ENCODE measurements at regions not wholly inside any gene's neighbourhood (a gene's known extent, or its start where the extent isn't known, plus 50 kb on each side); places are given as distances from the start of the nearest gene placed in this dataset.

GRCh38 chr2:216761133-216761532 lies 65.8 kb upstream of the IGFBP5 start:
- in situ Hi-C loops (cut with HindIII; ENCODE audit: extremely low pct_ligation_motif_present, low pct_unique_long_range_greater_than_20kb) = no loop called here
- Histone ChIP-seq H3K9ac (ENCODE audit: insufficient read depth, low read depth, low read length) (no peak overlapping the region), H3K27ac (ENCODE audit: extremely low read length, insufficient read depth, low read length) (no peak overlapping the region), H3K9me3 (ENCODE audit: low read length) (no peaks in the 10 kb centered on the region), H3K79me2 (ENCODE audit: insufficient read depth, low read length) (no peaks in the 10 kb centered on the region), H3K36me3 (replicated peaks in 1 of 2; ENCODE audit: control insufficient read depth in 1 of 2, insufficient read depth in 2 of 2, low read length in 2 of 2) (no peaks in the 10 kb centered on the region), H3K4me1 (ENCODE audit: insufficient read depth, low read length) (no peaks in the 10 kb centered on the region), H3K4me3 (replicated peaks in 1 of 3; ENCODE audit: insufficient read depth in 1 of 3, low read depth in 2 of 3, low read length in 3 of 3) (no peak overlapping the region), H3K4me2 (ENCODE audit: low read depth, low read length) (no peak overlapping the region), H2AFZ (ENCODE audit: low read length) (no peak overlapping the region), H3K27me3 (ENCODE audit: control insufficient read depth in 1 of 2, insufficient read depth in 2 of 2, low read length in 2 of 2) (peaks cover 0 to 29% of the 10 kb centered on the region in 2 experiments; a peak in 3 of 5 replicates), H4K20me1 (ENCODE audit: insufficient read depth, low read length) (no peaks in the 10 kb centered on the region)
- no TSS peak for BruUV-seq (replicated peaks)
- intact Hi-C loops (cut with micrococcal nuclease; ENCODE audit: unreplicated experiment) = no loop called here
- TF ChIP-seq NFE2L1 (CRISPR knock-in tag; IDR thresholded peaks at IDR 0.05; ENCODE audit: borderline replicate concordance) = no peak
- no peak for TF ChIP-seq PBX2 (CRISPR knock-in tag; IDR thresholded peaks at IDR 0.05)
- no peak for TF ChIP-seq ZIK1 (CRISPR knock-in tag; IDR thresholded peaks at IDR 0.05; ENCODE audit: borderline replicate concordance, low read depth)
- no peak for TF ChIP-seq ZNF432 (CRISPR knock-in tag; IDR thresholded peaks at IDR 0.05; ENCODE audit: borderline replicate concordance)
- 0% methylated on average over 1 of the region's 1 CpG for WGBS (ENCODE audit: low lambda C conversion rate)
- ATAC-seq = no peak
- CTCF ChIA-PET (ENCODE audit: low intra/inter-chr PET ratio, low total read pairs) = no interaction called here
- no peak for FAIRE-seq
- DNase-seq (ENCODE audit: low spot score) = no peak
- POLR2A ChIA-PET = no interaction called here

DNA sequence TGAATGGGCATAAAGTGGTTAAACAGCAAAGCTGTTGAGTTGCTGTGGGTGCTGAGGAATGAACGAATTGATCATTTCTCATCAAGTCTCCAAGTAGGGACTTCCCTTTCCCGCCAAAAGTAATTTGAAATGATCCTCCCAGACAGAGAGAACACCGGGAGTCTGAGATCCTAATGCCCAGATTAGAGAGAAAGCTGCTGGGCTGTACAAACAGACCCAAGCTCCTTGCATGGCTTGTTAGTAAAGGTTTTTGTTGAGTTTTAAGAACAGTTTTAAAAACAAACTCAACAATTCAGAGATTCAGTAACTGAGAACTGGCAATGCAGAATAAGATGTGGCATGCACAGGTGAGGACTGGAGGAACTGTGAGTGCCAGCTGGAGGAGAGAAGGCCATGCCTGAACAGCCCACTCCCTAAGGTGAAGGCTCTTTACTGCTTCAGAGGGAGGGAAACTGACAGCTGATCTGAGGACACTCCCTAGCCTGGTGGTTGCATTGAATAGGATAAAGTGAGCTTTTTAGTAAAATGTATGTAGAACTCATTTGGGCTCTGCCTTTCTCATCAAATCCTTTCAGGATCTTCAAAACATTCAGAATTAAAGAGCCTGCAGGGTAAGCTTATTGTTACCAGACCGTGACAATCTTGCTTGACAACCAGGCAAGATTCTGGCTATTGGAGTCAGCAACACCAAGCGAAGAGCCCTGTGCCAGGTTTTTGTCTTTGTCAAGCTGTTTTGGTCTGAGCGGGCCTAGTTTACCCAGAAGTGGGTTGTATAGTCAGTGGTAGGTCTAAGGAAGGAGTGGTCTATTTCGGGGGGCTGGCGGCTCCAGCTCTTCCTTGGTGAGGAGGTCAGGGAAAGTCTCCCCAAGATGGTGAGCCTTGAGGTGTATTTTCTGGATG lies 63.2 kb upstream of the IGFBP5 start:
- WGBS (ENCODE audit: low lambda C conversion rate) = 20% methylated on average over 8 of the region's 8 CpGs
- ChIA-PET CTCF (ENCODE audit: low intra/inter-chr PET ratio, low total read pairs) (no interaction called here), POLR2A (no interaction called here)
- Histone ChIP-seq H3K27ac (ENCODE audit: extremely low read length, insufficient read depth, low read length) (no peak overlapping the region), H3K36me3 (replicated peaks in 1 of 2; ENCODE audit: control insufficient read depth in 1 of 2, insufficient read depth in 2 of 2, low read length in 2 of 2) (no peaks in the 10 kb centered on the region), H3K9me3 (ENCODE audit: low read length) (no peaks in the 10 kb centered on the region), H3K27me3 (ENCODE audit: control insufficient read depth in 1 of 2, insufficient read depth in 2 of 2, low read length in 2 of 2) (peaks cover 0 to 28% of the 10 kb centered on the region in 2 experiments; a peak in 3 of 5 replicates), H3K4me3 (replicated peaks in 1 of 3; ENCODE audit: insufficient read depth in 1 of 3, low read depth in 2 of 3, low read length in 3 of 3) (no peak overlapping the region), H4K20me1 (ENCODE audit: insufficient read depth, low read length) (no peaks in the 10 kb centered on the region), H3K4me2 (ENCODE audit: low read depth, low read length) (no peak overlapping the region), H3K4me1 (ENCODE audit: insufficient read depth, low read length) (no peaks in the 10 kb centered on the region), H2AFZ (ENCODE audit: low read length) (no peak overlapping the region), H3K9ac (ENCODE audit: insufficient read depth, low read depth, low read length) (no peak overlapping the region), H3K79me2 (ENCODE audit: insufficient read depth, low read length) (no peaks in the 10 kb centered on the region)
- FAIRE-seq = no peak
- TF ChIP-seq ZNF878 (CRISPR knock-in tag; IDR thresholded peaks at IDR 0.05) = no peak
- TF ChIP-seq FUBP1 (CRISPR knock-in tag; IDR thresholded peaks at IDR 0.05; ENCODE audit: borderline replicate concordance) = no peak
- TF ChIP-seq IRX3 (CRISPR knock-in tag; IDR thresholded peaks at IDR 0.05; ENCODE audit: borderline replicate concordance, low read depth) = no peak
- TF ChIP-seq ZFP1 (CRISPR knock-in tag; IDR thresholded peaks at IDR 0.05) = no peak
- no peak for TF ChIP-seq MLLT10 (CRISPR knock-in tag; IDR thresholded peaks at IDR 0.05)
- no peak for TF ChIP-seq MTA1 (CRISPR knock-in tag; IDR thresholded peaks at IDR 0.05; ENCODE audit: borderline replicate concordance)
- no peak for TF ChIP-seq KDM6A (CRISPR knock-in tag; IDR thresholded peaks at IDR 0.05; ENCODE audit: low read depth)
- no peak for TF ChIP-seq JUND (CRISPR knock-in tag; IDR thresholded peaks at IDR 0.05)
- TF ChIP-seq MIXL1 (CRISPR knock-in tag; IDR thresholded peaks at IDR 0.05) = no peak
- in situ Hi-C loops (cut with HindIII; ENCODE audit: extremely low pct_ligation_motif_present, low pct_unique_long_range_greater_than_20kb) (no loop called here), intact Hi-C loops (cut with micrococcal nuclease; ENCODE audit: unreplicated experiment) (no loop called here)
- BruUV-seq (replicated peaks) = no TSS peak
- DNase-seq (ENCODE audit: low spot score) = no peak
- no peak for ATAC-seq

Data from HepG2 (cell line).